ENCODE measurements at regions not wholly inside any gene's neighbourhood (a gene's known extent, or its start where the extent isn't known, plus 50 kb on each side); places are given as distances from the start of the nearest gene placed in this dataset.

GRCh38 chr14:22713631-22713950 lies 52.9 kb upstream of the OXA1L start:
- TF ChIP-seq CTCF (IDR thresholded peaks at IDR 0.05) (no peak), POLR2A (IDR thresholded peaks at IDR 0.05) (no peak)
